ENCODE measurements at regions not wholly inside any gene's neighbourhood (a gene's known extent, or its start where the extent isn't known, plus 50 kb on each side); places are given as distances from the start of the nearest gene placed in this dataset.

DNA sequence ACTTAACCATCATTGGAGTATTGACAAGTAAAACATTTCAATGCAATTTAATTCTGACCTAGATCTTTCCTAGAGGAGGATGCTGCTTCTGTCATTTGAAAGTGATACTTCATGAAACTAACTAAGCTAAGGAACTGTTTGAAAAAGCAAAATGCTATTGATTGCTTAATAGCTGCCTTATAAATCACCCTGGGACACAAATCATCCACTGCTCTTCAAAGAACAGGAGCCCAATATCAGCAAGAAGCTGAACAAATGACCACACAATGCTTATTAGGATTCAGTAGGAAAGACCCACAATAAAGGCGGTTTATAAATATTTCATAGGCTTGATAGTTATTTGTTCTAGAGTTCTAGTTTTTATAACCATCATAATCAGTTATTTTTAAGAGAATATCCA is 216.3 kb downstream of the TEX36 start:
- Histone ChIP-seq H3K27ac (ENCODE audit: low read depth, low read length) (no peak overlapping the region), H3K4me1 (ENCODE audit: control insufficient read depth in 2 of 2, insufficient read depth in 2 of 2, low read length in 2 of 2) (no peaks in the 10 kb centered on the region), H3K9me3 (ENCODE audit: control insufficient read depth in 2 of 3, low read length in 3 of 3) (no peaks in the 10 kb centered on the region), H3K4me3 (ENCODE audit: low read length) (no peak overlapping the region), H3K36me3 (ENCODE audit: control insufficient read depth in 2 of 3, insufficient read depth in 3 of 3, low read length in 3 of 3) (no peaks in the 10 kb centered on the region), H3K27me3 (ENCODE audit: control insufficient read depth in 2 of 2, insufficient read depth in 2 of 2, low read length in 2 of 2) (no peaks in the 10 kb centered on the region)
- ChIA-PET POLR2A (no interaction called here), CTCF (no interaction called here)
- H3K27ac Mint-ChIP-seq = no peak overlapping the region
- H3K36me3 Mint-ChIP-seq = no peaks in the 10 kb centered on the region
- ATAC-seq = no peak
- no peaks in the 10 kb centered on the region for H3K9me3 Mint-ChIP-seq
- no peak for DNase-seq
- no peaks in the 10 kb centered on the region for H3K4me1 Mint-ChIP-seq
- peaks cover 0 to 21% (median 8%) of the 10 kb centered on the region in 5 donors for H3K27me3 Mint-ChIP-seq
- no peak overlapping the region for H3K4me3 Mint-ChIP-seq
- intact Hi-C loops (cut with micrococcal nuclease) = no loop called here

DNA sequence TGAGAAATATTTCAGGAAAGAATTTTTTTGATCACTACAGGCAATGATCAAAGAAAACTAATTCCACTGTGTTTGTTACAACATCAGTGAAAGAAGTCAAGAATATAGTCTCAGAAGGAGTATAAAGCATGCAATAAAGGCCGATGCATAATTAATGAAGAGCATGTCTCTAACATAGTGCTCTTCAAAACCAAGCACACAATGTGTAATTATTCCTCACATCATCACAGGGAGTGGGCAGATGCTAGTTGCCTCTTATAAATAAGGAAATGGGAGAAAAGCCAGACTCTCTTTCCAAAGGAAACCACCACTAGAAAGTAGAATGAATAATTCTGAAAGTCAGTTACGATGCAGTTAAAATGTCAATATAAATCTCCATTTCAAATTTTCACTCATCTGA is 220.1 kb downstream of the TEX36 start:
- Histone ChIP-seq H3K27ac (ENCODE audit: low read depth, low read length) (no peak overlapping the region), H3K4me3 (ENCODE audit: low read length) (no peak overlapping the region), H3K27me3 (ENCODE audit: control insufficient read depth in 2 of 2, insufficient read depth in 2 of 2, low read length in 2 of 2) (no peaks in the 10 kb centered on the region), H3K9me3 (ENCODE audit: control insufficient read depth in 2 of 3, low read length in 3 of 3) (no peaks in the 10 kb centered on the region), H3K36me3 (ENCODE audit: control insufficient read depth in 2 of 3, insufficient read depth in 3 of 3, low read length in 3 of 3) (no peaks in the 10 kb centered on the region), H3K4me1 (ENCODE audit: control insufficient read depth in 2 of 2, insufficient read depth in 2 of 2, low read length in 2 of 2) (no peaks in the 10 kb centered on the region)
- H3K36me3 Mint-ChIP-seq = no peaks in the 10 kb centered on the region
- peaks cover 0 to 10% (median 0%) of the 10 kb centered on the region in 5 donors for H3K27me3 Mint-ChIP-seq
- POLR2A ChIA-PET = no interaction called here
- intact Hi-C loops (cut with micrococcal nuclease) = no loop called here
- CTCF ChIA-PET = no interaction called here
- H3K27ac Mint-ChIP-seq = no peak overlapping the region
- no peak for DNase-seq
- no peak overlapping the region for H3K4me3 Mint-ChIP-seq
- H3K4me1 Mint-ChIP-seq = no peaks in the 10 kb centered on the region
- no peak for ATAC-seq
- H3K9me3 Mint-ChIP-seq = no peaks in the 10 kb centered on the region

DNA sequence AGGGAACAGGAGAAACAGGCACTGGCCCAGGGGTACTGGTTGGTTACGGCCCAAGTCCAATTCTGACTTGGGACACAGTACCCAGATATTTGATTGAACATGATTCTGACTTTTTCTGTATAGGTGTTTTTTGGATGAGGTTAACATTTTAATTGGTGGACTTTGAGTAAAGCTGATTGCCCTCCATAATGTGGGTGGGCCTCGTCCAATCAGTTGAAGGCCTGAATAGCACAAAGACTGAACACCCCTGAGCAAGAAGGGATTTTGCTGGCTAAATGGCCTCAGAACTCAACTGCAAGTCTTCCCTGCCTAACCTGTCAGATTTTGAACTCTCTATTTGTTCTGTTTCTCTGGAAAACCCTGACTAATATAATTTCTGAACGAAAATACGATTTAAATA is 222.6 kb downstream of the TEX36 start:
- no peaks in the 10 kb centered on the region for H3K36me3 Mint-ChIP-seq
- POLR2A ChIA-PET = no interaction called here
- Histone ChIP-seq H3K4me3 (ENCODE audit: low read length) (no peak overlapping the region), H3K27me3 (ENCODE audit: control insufficient read depth in 2 of 2, insufficient read depth in 2 of 2, low read length in 2 of 2) (no peaks in the 10 kb centered on the region), H3K4me1 (ENCODE audit: control insufficient read depth in 2 of 2, insufficient read depth in 2 of 2, low read length in 2 of 2) (no peaks in the 10 kb centered on the region), H3K27ac (ENCODE audit: low read depth, low read length) (no peak overlapping the region), H3K36me3 (ENCODE audit: control insufficient read depth in 2 of 3, insufficient read depth in 3 of 3, low read length in 3 of 3) (no peaks in the 10 kb centered on the region), H3K9me3 (ENCODE audit: control insufficient read depth in 2 of 3, low read length in 3 of 3) (no peaks in the 10 kb centered on the region)
- H3K9me3 Mint-ChIP-seq = peaks cover 0 to 1% (median 0%) of the 10 kb centered on the region in 11 donors
- intact Hi-C loops (cut with micrococcal nuclease) = no loop called here
- peaks cover 0 to 7% (median 0%) of the 10 kb centered on the region in 5 donors for H3K27me3 Mint-ChIP-seq
- no peak overlapping the region for H3K27ac Mint-ChIP-seq
- no peaks in the 10 kb centered on the region for H3K4me1 Mint-ChIP-seq
- DNase-seq (no peak), ATAC-seq (no peak)
- CTCF ChIA-PET = no interaction called here
- H3K4me3 Mint-ChIP-seq = no peak overlapping the region

DNA sequence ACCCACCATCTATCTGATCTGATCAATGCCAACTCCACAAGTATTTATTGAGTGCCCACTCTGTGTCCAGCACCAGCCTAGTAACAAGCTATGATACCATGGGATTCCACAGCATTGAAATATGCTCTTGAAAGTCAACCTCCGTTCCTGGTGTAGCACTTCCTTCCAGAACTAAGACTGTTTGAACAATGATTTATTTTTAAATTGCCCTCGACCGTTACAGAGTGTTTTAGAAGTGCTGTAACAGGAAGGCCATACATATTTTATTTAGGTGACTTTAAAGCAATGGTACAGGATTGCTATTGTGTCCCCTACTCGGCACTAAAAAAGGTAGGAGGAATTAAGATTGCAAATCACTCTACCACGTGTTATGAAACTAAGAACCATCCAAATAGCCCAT is 225.6 kb downstream of the TEX36 start:
- H3K4me1 Mint-ChIP-seq = peaks cover 0 to 1% (median 0%) of the 10 kb centered on the region in 7 donors
- H3K4me3 Mint-ChIP-seq = no peak overlapping the region
- no peak overlapping the region for H3K27ac Mint-ChIP-seq
- peaks cover 0 to 4% (median 0%) of the 10 kb centered on the region in 11 donors for H3K9me3 Mint-ChIP-seq
- intact Hi-C loops (cut with micrococcal nuclease) = no loop called here
- Histone ChIP-seq H3K9me3 (ENCODE audit: control insufficient read depth in 2 of 3, low read length in 3 of 3) (no peaks in the 10 kb centered on the region), H3K27me3 (ENCODE audit: control insufficient read depth in 2 of 2, insufficient read depth in 2 of 2, low read length in 2 of 2) (no peaks in the 10 kb centered on the region), H3K4me3 (ENCODE audit: low read length) (no peak overlapping the region), H3K4me1 (ENCODE audit: control insufficient read depth in 2 of 2, insufficient read depth in 2 of 2, low read length in 2 of 2) (no peaks in the 10 kb centered on the region), H3K36me3 (ENCODE audit: control insufficient read depth in 2 of 3, insufficient read depth in 3 of 3, low read length in 3 of 3) (no peaks in the 10 kb centered on the region), H3K27ac (ENCODE audit: low read depth, low read length) (no peak overlapping the region)
- no peak for DNase-seq
- POLR2A ChIA-PET = no interaction called here
- ATAC-seq = no peak
- H3K36me3 Mint-ChIP-seq = no peaks in the 10 kb centered on the region
- CTCF ChIA-PET = no interaction called here
- peaks cover 0 to 13% (median 11%) of the 10 kb centered on the region in 5 donors for H3K27me3 Mint-ChIP-seq

DNA sequence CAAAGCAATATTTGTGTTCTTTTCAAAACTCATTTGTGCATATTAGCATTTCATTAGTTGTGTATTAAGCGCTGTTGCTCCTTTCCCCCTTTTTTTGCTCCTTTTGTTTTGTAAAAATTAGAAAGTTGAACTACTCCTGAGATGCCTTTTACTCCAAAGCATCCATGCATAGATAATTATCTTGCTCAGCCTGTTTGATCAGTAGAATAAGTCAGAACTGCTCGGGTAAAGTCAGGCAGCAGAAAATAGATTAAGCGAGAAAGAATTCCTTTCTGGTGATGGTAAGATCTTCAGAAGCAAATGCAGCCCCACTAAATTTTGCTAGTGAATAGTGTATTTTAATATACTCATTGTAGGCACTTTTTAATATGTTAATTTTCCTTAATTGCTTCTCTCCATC is 227.1 kb downstream of the TEX36 start:
- Mint-ChIP-seq H3K4me1 (peaks cover 0 to 1% (median 0%) of the 10 kb centered on the region in 7 donors), H3K27ac (no peak overlapping the region), H3K4me3 (no peak overlapping the region), H3K27me3 (peaks cover 0 to 18% (median 10%) of the 10 kb centered on the region in 5 donors), H3K36me3 (no peaks in the 10 kb centered on the region), H3K9me3 (peaks cover 0 to 6% (median under 1%) of the 10 kb centered on the region in 11 donors)
- intact Hi-C loops (cut with micrococcal nuclease) = no loop called here
- Histone ChIP-seq H3K4me1 (ENCODE audit: control insufficient read depth in 2 of 2, insufficient read depth in 2 of 2, low read length in 2 of 2) (no peaks in the 10 kb centered on the region), H3K36me3 (ENCODE audit: control insufficient read depth in 2 of 3, insufficient read depth in 3 of 3, low read length in 3 of 3) (no peaks in the 10 kb centered on the region), H3K27me3 (ENCODE audit: control insufficient read depth in 2 of 2, insufficient read depth in 2 of 2, low read length in 2 of 2) (no peaks in the 10 kb centered on the region), H3K4me3 (ENCODE audit: low read length) (no peak overlapping the region), H3K9me3 (ENCODE audit: control insufficient read depth in 2 of 3, low read length in 3 of 3) (no peaks in the 10 kb centered on the region), H3K27ac (ENCODE audit: low read depth, low read length) (no peak overlapping the region)
- ChIA-PET CTCF (no interaction called here), POLR2A (no interaction called here)
- ATAC-seq (no peak), DNase-seq (no peak)

DNA sequence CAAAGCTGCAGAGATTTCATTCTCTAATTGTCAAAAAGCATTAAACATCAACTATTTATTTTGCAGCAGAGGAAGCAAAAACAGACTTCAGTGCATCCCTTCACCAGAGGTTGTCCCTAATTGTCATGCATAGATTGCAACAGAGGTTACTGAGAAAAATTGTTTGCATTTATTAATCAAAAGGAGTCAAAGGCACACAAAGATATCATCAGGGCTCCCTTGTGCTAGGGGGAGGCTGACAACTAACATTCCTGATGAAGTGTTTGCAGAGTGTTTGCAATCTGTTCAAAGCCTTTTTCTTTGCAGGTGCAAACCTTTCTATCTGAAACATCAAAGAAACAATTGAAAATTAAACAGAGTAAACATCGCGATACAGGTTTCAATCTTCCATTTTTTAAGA is 227.5 kb downstream of the TEX36 start:
- peaks cover 0 to 1% (median 0%) of the 10 kb centered on the region in 7 donors for H3K4me1 Mint-ChIP-seq
- intact Hi-C loops (cut with micrococcal nuclease) = no loop called here
- H3K4me1 ChIP-seq (ENCODE audit: control insufficient read depth in 2 of 2, insufficient read depth in 2 of 2, low read length in 2 of 2) = no peaks in the 10 kb centered on the region

DNA sequence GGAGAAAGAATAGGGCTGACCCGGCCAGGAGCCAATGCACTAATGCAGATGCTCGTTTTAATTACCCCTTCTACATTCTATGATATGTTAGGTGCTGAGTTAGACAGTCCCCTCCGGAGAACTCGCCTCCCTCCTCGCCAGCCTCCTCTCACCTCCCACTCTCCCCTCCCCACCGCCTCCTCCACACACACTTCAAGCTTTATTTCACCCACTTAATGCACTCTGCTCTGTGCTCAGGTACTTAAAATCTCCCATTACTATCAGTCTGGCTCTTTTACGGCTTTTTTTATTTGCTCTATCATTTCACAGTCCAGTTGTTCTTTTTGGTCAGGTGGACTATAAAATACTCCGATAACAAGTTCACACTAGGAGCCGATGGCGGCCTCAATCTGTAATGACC is 231.6 kb downstream of the TEX36 start:
- Mint-ChIP-seq H3K9me3 (peaks cover 0 to 6% (median 2%) of the 10 kb centered on the region in 11 donors), H3K4me1 (peaks cover 0 to 6% (median 0%) of the 10 kb centered on the region in 7 donors), H3K27me3 (peaks cover 0 to 18% (median 7%) of the 10 kb centered on the region in 5 donors), H3K27ac (no peak overlapping the region), H3K36me3 (no peaks in the 10 kb centered on the region), H3K4me3 (no peak overlapping the region)
- no peaks in the 10 kb centered on the region for H3K9me3 ChIP-seq (ENCODE audit: control insufficient read depth in 2 of 3, low read length in 3 of 3)
- no peaks in the 10 kb centered on the region for H3K36me3 ChIP-seq (ENCODE audit: control insufficient read depth in 2 of 3, insufficient read depth in 3 of 3, low read length in 3 of 3)
- ChIA-PET CTCF (no interaction called here), POLR2A (no interaction called here)
- no peaks in the 10 kb centered on the region for H3K4me1 ChIP-seq (ENCODE audit: control insufficient read depth in 2 of 2, insufficient read depth in 2 of 2, low read length in 2 of 2)
- no peaks in the 10 kb centered on the region for H3K27me3 ChIP-seq (ENCODE audit: control insufficient read depth in 2 of 2, insufficient read depth in 2 of 2, low read length in 2 of 2)
- H3K27ac ChIP-seq (ENCODE audit: low read depth, low read length) = no peak overlapping the region
- DNase-seq = no peak
- intact Hi-C loops (cut with micrococcal nuclease) = no loop called here
- H3K4me3 ChIP-seq (ENCODE audit: low read length) = no peak overlapping the region
- no peak for ATAC-seq

More for the DNA sequence above, 227.5 kb downstream of the TEX36 start:
- Histone ChIP-seq H3K27ac (ENCODE audit: low read depth, low read length) (no peak overlapping the region), H3K36me3 (ENCODE audit: control insufficient read depth in 2 of 3, insufficient read depth in 3 of 3, low read length in 3 of 3) (no peaks in the 10 kb centered on the region), H3K27me3 (ENCODE audit: control insufficient read depth in 2 of 2, insufficient read depth in 2 of 2, low read length in 2 of 2) (no peaks in the 10 kb centered on the region), H3K4me3 (ENCODE audit: low read length) (no peak overlapping the region), H3K9me3 (ENCODE audit: control insufficient read depth in 2 of 3, low read length in 3 of 3) (no peaks in the 10 kb centered on the region)
- CTCF ChIA-PET = no interaction called here
- Mint-ChIP-seq H3K4me3 (no peak overlapping the region), H3K36me3 (no peaks in the 10 kb centered on the region), H3K27me3 (peaks cover 0 to 18% (median 7%) of the 10 kb centered on the region in 5 donors), H3K9me3 (peaks cover 0 to 6% (median 1%) of the 10 kb centered on the region in 11 donors), H3K27ac (no peak overlapping the region)
- POLR2A ChIA-PET = no interaction called here
- no peak for DNase-seq
- ATAC-seq = no peak
